GM19238 (cell line): ENCODE measurements at regions not wholly inside any gene's neighbourhood (a gene's known extent, or its start where the extent isn't known, plus 50 kb on each side); places are given as distances from the start of the nearest gene placed in this dataset.
"Not testable (repeated sequence)": the region's sequence is repeated elsewhere in the genome, so short reads cannot be mapped to it uniquely, and the experiment has no call there.

Experiments used
- DNase-seq: peaks from one replicate; pipeline ENCODE4 v3.0.0; 2011; ENCODE audit warnings: low spot score; ENCODE audit not compliant: insufficient read length

GRCh38 chr5:138649316-138649720, 74.1 kb upstream of the HSPA9 start:
- DNase-seq: no peak

GRCh38 chr5:138648841-138649240, 73.6 kb upstream of the HSPA9 start:
- no peak for DNase-seq

GRCh38 chr5:138647794-138648410, 72.7 kb upstream of the HSPA9 start:
- DNase-seq: no peak

GRCh38 chr5:138647261-138647788, 72.1 kb upstream of the HSPA9 start:
- DNase-seq: no peak

- no peak for DNase-seq
Measured at GRCh38 chr5:138646671-138647070, 71.5 kb upstream of the HSPA9 start.

GRCh38 chr5:138645778-138646575, 70.8 kb upstream of the HSPA9 start:
- no peak for DNase-seq

GRCh38 chr5:138643040-138643791, 68.0 kb upstream of the HSPA9 start:
- DNase-seq: no peak

- peak; percentile 33 for DNase-seq
Measured at GRCh38 chr5:138641547-138642298, 66.5 kb upstream of the HSPA9 start.

GRCh38 chr5:138640646-138641254, 65.5 kb upstream of the HSPA9 start:
- no peak for DNase-seq

GRCh38 chr5:138640138-138640537, 64.9 kb upstream of the HSPA9 start:
- DNase-seq: no peak

GRCh38 chr5:138639326-138639725, 64.1 kb upstream of the HSPA9 start:
- no peak for DNase-seq

GRCh38 chr5:138637256-138637655, 62.1 kb upstream of the HSPA9 start:
- DNase-seq: no peak

- DNase-seq: no peak
Measured at GRCh38 chr5:138636398-138636944, 61.3 kb upstream of the HSPA9 start.

GRCh38 chr5:138635708-138636107, 60.5 kb upstream of the HSPA9 start:
- no peak for DNase-seq

- no peak for DNase-seq
Measured at GRCh38 chr5:138635265-138635664, 60.1 kb upstream of the HSPA9 start.

- not testable (repeated sequence) for DNase-seq
Measured at GRCh38 chr5:138634804-138635203, 59.6 kb upstream of the HSPA9 start.

- no peak for DNase-seq
Measured at GRCh38 chr5:138632900-138633489, 57.8 kb upstream of the HSPA9 start.

- DNase-seq: no peak
Measured at GRCh38 chr5:138631096-138631928, 56.1 kb upstream of the HSPA9 start.

GRCh38 chr5:138629392-138629791, 54.2 kb upstream of the HSPA9 start:
- no peak for DNase-seq
